Esophagus squamous epithelium (tissue), 5 donors: ENCODE measurements at regions not wholly inside any gene's neighbourhood (a gene's known extent, or its start where the extent isn't known, plus 50 kb on each side); places are given as distances from the start of the nearest gene placed in this dataset.

Experiments used
- DNase-seq: peaks from one replicate; lab custom pipeline; 2025; lab: John Stamatoyannopoulos, UW
- H3K27ac ChIP-seq, 4 donors: fragments of 200-600 bp; sonication (generic); one replicate each; pipeline ENCODE4 v1.5.1; 2016 to 2019; ENCODE audit warnings: mild to moderate bottlenecking in 1 of 4
- H3K27me3 ChIP-seq, 4 donors: fragments of 200-600 bp; sonication (generic); 1 replicate in 3 of 4; 2 replicates in 1 of 4; pipeline versions ENCODE4 v1.5.1 to v1.6.0; 2017 to 2021; ENCODE audit warnings: antibody characterized with exemption in 1 of 4
- H3K36me3 ChIP-seq, 3 donors: fragments of 200-600 bp; sonication (generic); one replicate each; pipeline ENCODE4 v1.5.1; 2016 to 2019
- H3K4me1 ChIP-seq, 3 donors: fragments of 200-600 bp; sonication (generic); one replicate each; pipeline ENCODE4 v1.5.1; 2017 to 2019
- H3K4me3 ChIP-seq, 4 donors: fragments of 200-600 bp; sonication (generic); 1 replicate in 3 of 4; 2 replicates in 1 of 4; pipeline ENCODE4 v1.5.1; 2016 to 2019; ENCODE audit warnings: mild to moderate bottlenecking in 2 of 4, moderate library complexity in 1 of 4
- H3K9me3 ChIP-seq, 3 donors: fragments of 200-600 bp; sonication (generic); one replicate each; pipeline ENCODE4 v1.5.1; 2016 to 2019
- CTCF ChIP-seq, 6 experiments: fragments of 450-650 bp in 4 of 6; fragments of 200-600 bp in 2 of 6; sonication (generic) in 2 of 6; IDR thresholded peaks; one replicate each; pipeline ENCODE4 v1.5.1; 2016 to 2019; ENCODE audit warnings: antibody characterized with exemption in 6 of 6, mild to moderate bottlenecking in 4 of 6, moderate library complexity in 4 of 6
- POLR2A ChIP-seq, 4 donors: fragments of 450-650 bp; IDR thresholded peaks; one replicate each; pipeline ENCODE4 v1.6.1; 2017; ENCODE audit warnings: antibody characterized with exemption in 4 of 4, mild to moderate bottlenecking in 4 of 4, moderate library complexity in 3 of 4
- WGBS, 2 donors: methylation state at CpG; one replicate each; pipeline ENCODE4 v1.1.5; 2018; 5-methylcytosine and 5-hydroxymethylcytosine counted together
- intact Hi-C: fragments of 100-400 bp; cut with DNase I; formaldehyde crosslinking; loops from one replicate; pipeline ENCODE4 v1.15.0; 2022
- donor health status: DM: yes; HTN: yes; CAD: no.

- intact Hi-C loops, result no loop called here
- no peak for DNase-seq
- H3K27ac ChIP-seq, result no peak overlapping the region
- H3K27me3 ChIP-seq, result no peaks in the 10 kb centered on the region
- H3K4me3 ChIP-seq, result no peak overlapping the region
- TF ChIP-seq CTCF (IDR thresholded peaks at IDR 0.05) (no peak), POLR2A (IDR thresholded peaks at IDR 0.05) (no peak)
- peaks cover 0 to under 1% (median 0%) of the 10 kb centered on the region in 3 donors for H3K4me1 ChIP-seq
- no peaks in the 10 kb centered on the region for H3K36me3 ChIP-seq
- WGBS, 2 donors, result 61 to 72% methylated on average over 2 of the region's 2 CpGs
- no peaks in the 10 kb centered on the region for H3K9me3 ChIP-seq
Measured at GRCh38 chr17:70230850-70231640, 61.7 kb downstream of the KCNJ2 start.

DNA sequence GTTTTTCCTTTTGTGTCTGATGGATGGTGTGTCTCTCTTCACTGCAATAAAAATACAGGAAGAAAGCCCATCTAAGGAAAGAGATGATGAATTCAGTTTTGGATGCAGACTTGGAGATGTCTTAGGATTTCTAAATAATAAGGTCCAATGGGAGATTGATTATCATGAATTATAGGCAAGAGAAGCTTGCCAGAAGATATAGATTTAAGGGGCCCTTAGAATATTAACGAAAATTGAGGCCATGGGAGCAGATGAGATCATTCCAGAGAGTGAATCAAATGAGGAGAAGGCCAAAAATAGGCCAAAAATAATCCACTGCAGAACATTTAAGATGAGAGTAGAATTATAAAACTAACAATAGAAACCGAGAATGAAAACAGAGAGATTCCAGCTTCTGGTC is 63.1 kb downstream of the KCNJ2 start:
- Histone ChIP-seq H3K27me3 (no peaks in the 10 kb centered on the region), H3K27ac (no peak overlapping the region), H3K36me3 (no peaks in the 10 kb centered on the region), H3K4me3 (no peak overlapping the region), H3K4me1 (no peaks in the 10 kb centered on the region), H3K9me3 (no peaks in the 10 kb centered on the region)
- intact Hi-C loops, result no loop called here
- 60 to 75% methylated on average over 2 of the region's 2 CpGs for WGBS, 2 donors
- no peak for DNase-seq
- TF ChIP-seq POLR2A (IDR thresholded peaks at IDR 0.05) (no peak), CTCF (IDR thresholded peaks at IDR 0.05) (no peak)

- H3K4me3 ChIP-seq, result no peak overlapping the region
- H3K27me3 ChIP-seq, result no peaks in the 10 kb centered on the region
- intact Hi-C loops, result no loop called here
- no peak overlapping the region for H3K27ac ChIP-seq
- H3K9me3 ChIP-seq, result no peaks in the 10 kb centered on the region
- no peaks in the 10 kb centered on the region for H3K4me1 ChIP-seq
- no peak for DNase-seq
- H3K36me3 ChIP-seq, result no peaks in the 10 kb centered on the region
- TF ChIP-seq POLR2A (IDR thresholded peaks at IDR 0.05), result no peak
- no peak for TF ChIP-seq CTCF (IDR thresholded peaks at IDR 0.05)
Measured at GRCh38 chr17:70235252-70235651, 65.9 kb downstream of the KCNJ2 start.

GRCh38 chr17:70238228-70238627 is 68.9 kb downstream of the KCNJ2 start:
- Histone ChIP-seq H3K9me3 (no peaks in the 10 kb centered on the region), H3K4me3 (no peak overlapping the region), H3K27ac (no peak overlapping the region), H3K27me3 (no peaks in the 10 kb centered on the region), H3K4me1 (peaks cover 0 to 6% (median 0%) of the 10 kb centered on the region in 3 donors), H3K36me3 (no peaks in the 10 kb centered on the region)
- intact Hi-C loops, result no loop called here
- DNase-seq, result no peak
- 81 to 97% methylated on average over 2 of the region's 2 CpGs for WGBS, 2 donors
- TF ChIP-seq POLR2A (IDR thresholded peaks at IDR 0.05), result no peak
- TF ChIP-seq CTCF (IDR thresholded peaks at IDR 0.05), result no peak

GRCh38 chr17:70238646-70239045 is 69.3 kb downstream of the KCNJ2 start:
- Histone ChIP-seq H3K27ac (no peak overlapping the region), H3K9me3 (no peaks in the 10 kb centered on the region), H3K4me3 (no peak overlapping the region), H3K36me3 (no peaks in the 10 kb centered on the region), H3K4me1 (peaks cover 0 to 7% (median 0%) of the 10 kb centered on the region in 3 donors), H3K27me3 (no peaks in the 10 kb centered on the region)
- WGBS, 2 donors, result 53 to 56% methylated on average over 4 of the region's 4 CpGs
- DNase-seq, result no peak
- TF ChIP-seq POLR2A (IDR thresholded peaks at IDR 0.05) (no peak), CTCF (IDR thresholded peaks at IDR 0.05) (no peak)
- intact Hi-C loops, result no loop called here
